ENCODE measurements at regions not wholly inside any gene's neighbourhood (a gene's known extent, or its start where the extent isn't known, plus 50 kb on each side); places are given as distances from the start of the nearest gene placed in this dataset.

GRCh38 chr5:9801908-9802307 lies 171.8 kb upstream of the TAS2R1 start:
- Mint-ChIP-seq H3K4me3 (no peak overlapping the region), H3K27me3 (no peaks in the 10 kb centered on the region), H3K4me1 (no peaks in the 10 kb centered on the region), H3K9me3 (peaks cover 5 to 8% of the 10 kb centered on the region in 2 donors), H3K36me3 (no peaks in the 10 kb centered on the region), H3K27ac (no peak overlapping the region)
- no peak for DNase-seq
- no peak for ATAC-seq (replicated peaks)

- DNase-seq (no peak), ATAC-seq (replicated peaks) (no peak)
- no peaks in the 10 kb centered on the region for H3K4me1 Mint-ChIP-seq
- no peak overlapping the region for H3K27ac Mint-ChIP-seq
- H3K36me3 Mint-ChIP-seq = no peaks in the 10 kb centered on the region
- no peaks in the 10 kb centered on the region for H3K27me3 Mint-ChIP-seq
- peaks cover 2% of the 10 kb centered on the region in 2 donors for H3K9me3 Mint-ChIP-seq
- H3K4me3 Mint-ChIP-seq = no peak overlapping the region
These were observed 169.5 kb upstream of the TAS2R1 start for GRCh38 chr5:9799606-9800005.

- no peak overlapping the region for H3K27ac Mint-ChIP-seq
- H3K4me1 Mint-ChIP-seq = no peaks in the 10 kb centered on the region
- H3K4me3 Mint-ChIP-seq = no peak overlapping the region
- ATAC-seq (replicated peaks) (no peak), DNase-seq (no peak)
- H3K27me3 Mint-ChIP-seq = no peaks in the 10 kb centered on the region
- peaks cover 0 to 1% of the 10 kb centered on the region in 2 donors for H3K9me3 Mint-ChIP-seq
- H3K36me3 Mint-ChIP-seq = no peaks in the 10 kb centered on the region
These were observed 160.1 kb upstream of the TAS2R1 start for GRCh38 chr5:9790276-9790675.

GRCh38 chr5:9789777-9790176 lies 159.6 kb upstream of the TAS2R1 start:
- DNase-seq (no peak), ATAC-seq (replicated peaks) (no peak)
- Mint-ChIP-seq H3K4me3 (no peak overlapping the region), H3K4me1 (no peaks in the 10 kb centered on the region), H3K9me3 (peaks cover 0 to 1% of the 10 kb centered on the region in 2 donors), H3K27me3 (no peaks in the 10 kb centered on the region), H3K36me3 (no peaks in the 10 kb centered on the region), H3K27ac (no peak overlapping the region)

- Mint-ChIP-seq H3K27me3 (no peaks in the 10 kb centered on the region), H3K4me1 (no peaks in the 10 kb centered on the region), H3K36me3 (no peaks in the 10 kb centered on the region), H3K27ac (no peak overlapping the region), H3K4me3 (no peak overlapping the region), H3K9me3 (peaks cover 0 to 1% of the 10 kb centered on the region in 2 donors)
- DNase-seq (no peak), ATAC-seq (replicated peaks) (no peak)
These were observed 157.9 kb upstream of the TAS2R1 start for GRCh38 chr5:9787861-9788600.

GRCh38 chr5:9786380-9787360 lies 156.5 kb upstream of the TAS2R1 start:
- no peak overlapping the region for H3K27ac Mint-ChIP-seq

GRCh38 chr5:9785751-9786150 lies 155.6 kb upstream of the TAS2R1 start:
- no peaks in the 10 kb centered on the region for H3K27me3 Mint-ChIP-seq
- no peak overlapping the region for H3K27ac Mint-ChIP-seq
- no peaks in the 10 kb centered on the region for H3K36me3 Mint-ChIP-seq
- DNase-seq (no peak), ATAC-seq (replicated peaks) (no peak)
- peaks cover 6 to 8% of the 10 kb centered on the region in 2 donors for H3K9me3 Mint-ChIP-seq
- H3K4me3 Mint-ChIP-seq = no peak overlapping the region
- no peaks in the 10 kb centered on the region for H3K4me1 Mint-ChIP-seq

More at GRCh38 chr5:9786380-9787360, 156.5 kb upstream of the TAS2R1 start:
- DNase-seq = no peak
- Mint-ChIP-seq H3K36me3 (no peaks in the 10 kb centered on the region), H3K4me1 (no peaks in the 10 kb centered on the region), H3K4me3 (no peak overlapping the region), H3K27me3 (no peaks in the 10 kb centered on the region), H3K9me3 (peaks cover 1 to 2% of the 10 kb centered on the region in 2 donors)
- no peak for ATAC-seq (replicated peaks)

- no peak for ATAC-seq (replicated peaks)
- Mint-ChIP-seq H3K9me3 (peaks cover 11 to 12% of the 10 kb centered on the region in 2 donors), H3K27ac (no peak overlapping the region), H3K4me3 (no peak overlapping the region), H3K27me3 (no peaks in the 10 kb centered on the region), H3K4me1 (no peaks in the 10 kb centered on the region), H3K36me3 (no peaks in the 10 kb centered on the region)
- DNase-seq = no peak
These were observed 154.1 kb upstream of the TAS2R1 start for GRCh38 chr5:9784231-9784630.

- Mint-ChIP-seq H3K4me1 (no peaks in the 10 kb centered on the region), H3K27me3 (no peaks in the 10 kb centered on the region), H3K27ac (no peak overlapping the region), H3K9me3 (peaks cover 11 to 12% of the 10 kb centered on the region in 2 donors), H3K4me3 (no peak overlapping the region), H3K36me3 (no peaks in the 10 kb centered on the region)
- ATAC-seq (replicated peaks) = no peak
- DNase-seq = no peak
These were observed 152.8 kb upstream of the TAS2R1 start for GRCh38 chr5:9782826-9783560.

GRCh38 chr5:9781890-9782289 lies 151.7 kb upstream of the TAS2R1 start:
- Mint-ChIP-seq H3K4me3 (no peak overlapping the region), H3K4me1 (no peaks in the 10 kb centered on the region), H3K27me3 (no peaks in the 10 kb centered on the region), H3K36me3 (no peaks in the 10 kb centered on the region), H3K9me3 (peaks cover 12 to 13% of the 10 kb centered on the region in 2 donors), H3K27ac (no peak overlapping the region)
- no peak for DNase-seq
- ATAC-seq (replicated peaks) = no peak

- ATAC-seq (replicated peaks) = no peak
- no peaks in the 10 kb centered on the region for H3K27me3 Mint-ChIP-seq
- no peaks in the 10 kb centered on the region for H3K36me3 Mint-ChIP-seq
- DNase-seq = no peak
- no peaks in the 10 kb centered on the region for H3K4me1 Mint-ChIP-seq
- H3K4me3 Mint-ChIP-seq = no peak overlapping the region
- no peak overlapping the region for H3K27ac Mint-ChIP-seq
- H3K9me3 Mint-ChIP-seq = peaks cover 12 to 15% of the 10 kb centered on the region in 2 donors
These were observed 151.1 kb upstream of the TAS2R1 start for GRCh38 chr5:9781275-9781674.

GRCh38 chr5:9780501-9780900 lies 150.3 kb upstream of the TAS2R1 start:
- Mint-ChIP-seq H3K4me1 (no peaks in the 10 kb centered on the region), H3K27me3 (no peaks in the 10 kb centered on the region), H3K9me3 (peaks cover 12 to 15% of the 10 kb centered on the region in 2 donors), H3K4me3 (no peak overlapping the region), H3K27ac (no peak overlapping the region), H3K36me3 (no peaks in the 10 kb centered on the region)
- DNase-seq = no peak
- no peak for ATAC-seq (replicated peaks)

GRCh38 chr5:9776525-9776924 lies 146.4 kb upstream of the TAS2R1 start:
- Mint-ChIP-seq H3K9me3 (peaks cover 11 to 12% of the 10 kb centered on the region in 2 donors), H3K27ac (no peak overlapping the region), H3K4me1 (no peaks in the 10 kb centered on the region), H3K4me3 (no peak overlapping the region), H3K36me3 (no peaks in the 10 kb centered on the region), H3K27me3 (no peaks in the 10 kb centered on the region)
- no peak for DNase-seq
- no peak for ATAC-seq (replicated peaks)

- DNase-seq = no peak
- Mint-ChIP-seq H3K36me3 (no peaks in the 10 kb centered on the region), H3K9me3 (peaks cover 5% of the 10 kb centered on the region in 2 donors)
These were observed 145.2 kb upstream of the TAS2R1 start for GRCh38 chr5:9775339-9775738.

More at GRCh38 chr5:9775339-9775738, 145.2 kb upstream of the TAS2R1 start:
- H3K27me3 Mint-ChIP-seq = no peaks in the 10 kb centered on the region
- ATAC-seq (replicated peaks) = no peak
- H3K27ac Mint-ChIP-seq = no peak overlapping the region
- no peak overlapping the region for H3K4me3 Mint-ChIP-seq
- H3K4me1 Mint-ChIP-seq = no peaks in the 10 kb centered on the region

Data from stimulated activated naive B cell treated with anti-CD40 and anti-IgM and Interleukin-4, amounts not matched to agents 10 μg/mL and 1 μg/mL and 100 μg/mL, for 72 hours (primary cell).